ENCODE measurements at regions not wholly inside any gene's neighbourhood (a gene's known extent, or its start where the extent isn't known, plus 50 kb on each side); places are given as distances from the start of the nearest gene placed in this dataset.
"Not testable (repeated sequence)": the region's sequence is repeated elsewhere in the genome, so short reads cannot be mapped to it uniquely, and the experiment has no call there.

- Histone ChIP-seq H3K27me3 (replicated peaks; ENCODE audit: insufficient read depth) (no peaks in the 10 kb centered on the region), H3K4me3 (no peak overlapping the region), H3K36me3 (no peaks in the 10 kb centered on the region), H3K27ac (no peak overlapping the region), H3K4me1 (replicated peaks) (no peaks in the 10 kb centered on the region), H3K9me3 (no peaks in the 10 kb centered on the region)
- intact Hi-C loops (cut with DNase I): no loop called here
- WGBS: 61% methylated on average over 1 of the region's 1 CpG
- DNase-seq (ENCODE audit: low spot score): no peak
- no peak for TF ChIP-seq POLR2A (IDR thresholded peaks at IDR 0.05)
- TF ChIP-seq, protein P1, sequence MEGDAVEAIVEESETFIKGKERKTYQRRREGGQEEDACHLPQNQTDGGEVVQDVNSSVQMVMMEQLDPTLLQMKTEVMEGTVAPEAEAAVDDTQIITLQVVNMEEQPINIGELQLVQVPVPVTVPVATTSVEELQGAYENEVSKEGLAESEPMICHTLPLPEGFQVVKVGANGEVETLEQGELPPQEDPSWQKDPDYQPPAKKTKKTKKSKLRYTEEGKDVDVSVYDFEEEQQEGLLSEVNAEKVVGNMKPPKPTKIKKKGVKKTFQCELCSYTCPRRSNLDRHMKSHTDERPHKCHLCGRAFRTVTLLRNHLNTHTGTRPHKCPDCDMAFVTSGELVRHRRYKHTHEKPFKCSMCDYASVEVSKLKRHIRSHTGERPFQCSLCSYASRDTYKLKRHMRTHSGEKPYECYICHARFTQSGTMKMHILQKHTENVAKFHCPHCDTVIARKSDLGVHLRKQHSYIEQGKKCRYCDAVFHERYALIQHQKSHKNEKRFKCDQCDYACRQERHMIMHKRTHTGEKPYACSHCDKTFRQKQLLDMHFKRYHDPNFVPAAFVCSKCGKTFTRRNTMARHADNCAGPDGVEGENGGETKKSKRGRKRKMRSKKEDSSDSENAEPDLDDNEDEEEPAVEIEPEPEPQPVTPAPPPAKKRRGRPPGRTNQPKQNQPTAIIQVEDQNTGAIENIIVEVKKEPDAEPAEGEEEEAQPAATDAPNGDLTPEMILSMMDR (IDR thresholded peaks at IDR 0.05): no peak
- no peak for TF ChIP-seq POLR2AphosphoS5 (IDR thresholded peaks at IDR 0.05)
These were observed 78.9 kb upstream of the SMIM30 start for GRCh38 chr7:113197274-113197673.

DNA sequence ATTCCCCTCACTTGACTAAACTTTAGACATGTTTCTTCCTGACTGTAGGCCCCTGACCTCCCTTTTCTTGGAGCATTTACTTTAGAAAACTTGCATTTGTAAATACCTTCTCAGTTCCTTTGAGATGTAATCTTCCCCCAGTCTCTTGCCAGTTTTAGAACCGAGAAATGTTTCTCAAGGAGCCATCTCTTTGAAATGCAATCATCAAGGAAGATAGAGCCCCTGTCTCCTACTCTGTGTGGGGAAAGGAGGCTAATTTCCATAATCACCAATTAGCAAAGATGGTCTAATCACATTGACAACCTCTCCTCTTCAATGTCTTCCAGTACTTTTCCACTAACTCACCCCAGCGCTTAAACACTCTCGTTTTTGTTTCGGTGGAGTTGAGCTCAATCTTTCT lies 70.0 kb upstream of the SMIM30 start:
- intact Hi-C loops (cut with DNase I): no loop called here
- Histone ChIP-seq H3K4me1 (replicated peaks) (no peaks in the 10 kb centered on the region), H3K27ac (no peak overlapping the region), H3K27me3 (replicated peaks; ENCODE audit: insufficient read depth) (no peaks in the 10 kb centered on the region), H3K4me3 (no peak overlapping the region), H3K9me3 (no peaks in the 10 kb centered on the region), H3K36me3 (no peaks in the 10 kb centered on the region)
- 59% methylated on average over 4 of the region's 4 CpGs for WGBS
- TF ChIP-seq POLR2A (IDR thresholded peaks at IDR 0.05): no peak
- TF ChIP-seq, protein P1 (IDR thresholded peaks at IDR 0.05): no peak
- TF ChIP-seq POLR2AphosphoS5 (IDR thresholded peaks at IDR 0.05): no peak
- no peak for DNase-seq (ENCODE audit: low spot score)

GRCh38 chr7:113179313-113179712 lies 61.0 kb upstream of the SMIM30 start:
- no peak for DNase-seq (ENCODE audit: low spot score)
- 85% methylated on average over 2 of the region's 2 CpGs for WGBS
- Histone ChIP-seq H3K27me3 (replicated peaks; ENCODE audit: insufficient read depth) (no peaks in the 10 kb centered on the region), H3K36me3 (no peaks in the 10 kb centered on the region), H3K4me3 (no peak overlapping the region), H3K4me1 (replicated peaks) (no peaks in the 10 kb centered on the region), H3K27ac (no peak overlapping the region), H3K9me3 (no peaks in the 10 kb centered on the region)
- intact Hi-C loops (cut with DNase I): no loop called here
- no peak for TF ChIP-seq POLR2AphosphoS5 (IDR thresholded peaks at IDR 0.05)
- TF ChIP-seq, protein P1 (IDR thresholded peaks at IDR 0.05): no peak
- TF ChIP-seq POLR2A (IDR thresholded peaks at IDR 0.05): no peak

- no peak overlapping the region for H3K4me3 ChIP-seq
- no peaks in the 10 kb centered on the region for H3K36me3 ChIP-seq
- no peaks in the 10 kb centered on the region for H3K4me1 ChIP-seq (replicated peaks)
- DNase-seq (ENCODE audit: low spot score): no peak
- no peak overlapping the region for H3K27ac ChIP-seq
- intact Hi-C loops (cut with DNase I): no loop called here
- TF ChIP-seq POLR2A (IDR thresholded peaks at IDR 0.05) (no peak), POLR2AphosphoS5 (IDR thresholded peaks at IDR 0.05) (no peak)
- TF ChIP-seq, protein P1 (IDR thresholded peaks at IDR 0.05): no peak
- 42% methylated on average over 3 of the region's 3 CpGs for WGBS
- H3K9me3 ChIP-seq: no peaks in the 10 kb centered on the region
- no peaks in the 10 kb centered on the region for H3K27me3 ChIP-seq (replicated peaks; ENCODE audit: insufficient read depth)
These were observed 58.5 kb upstream of the SMIM30 start for GRCh38 chr7:113176836-113177235.

GRCh38 chr7:113176180-113176579 lies 57.8 kb upstream of the SMIM30 start:
- DNase-seq (ENCODE audit: low spot score); H3K9me3 ChIP-seq; H3K4me1 ChIP-seq (replicated peaks); intact Hi-C loops (cut with DNase I); H3K36me3 ChIP-seq; H3K27me3 ChIP-seq (replicated peaks; ENCODE audit: insufficient read depth); H3K4me3 ChIP-seq; H3K27ac ChIP-seq: not testable (repeated sequence)
